GM13977 (cell line): ENCODE measurements at regions not wholly inside any gene's neighbourhood (a gene's known extent, or its start where the extent isn't known, plus 50 kb on each side); places are given as distances from the start of the nearest gene placed in this dataset.

Source experiments
- DNase-seq: peaks from one replicate; pipeline ENCODE4 v3.0.0; 2012; ENCODE audit warnings: low spot score
- in situ Hi-C: fragments of 300-500 bp; cut with MboI; formaldehyde crosslinking; loops from one replicate; pipeline ENCODE4 v1.12.0; 2022; ENCODE audit warnings: low sequenced_read_pairs, low pct_unique_long_range_greater_than_20kb, mixed read lengths, inconsistent platforms; ENCODE audit not compliant: unreplicated experiment
- TF ChIP-seq, protein P1 (sequence below): IDR thresholded peaks from 2 replicates; pipeline ENCODE4 v1.5.1; 2012; ENCODE audit warnings: mild to moderate bottlenecking, control low read depth; ENCODE audit not compliant: insufficient read depth; ENCODE audit errors: extremely low read depth, missing control alignments

DNA sequence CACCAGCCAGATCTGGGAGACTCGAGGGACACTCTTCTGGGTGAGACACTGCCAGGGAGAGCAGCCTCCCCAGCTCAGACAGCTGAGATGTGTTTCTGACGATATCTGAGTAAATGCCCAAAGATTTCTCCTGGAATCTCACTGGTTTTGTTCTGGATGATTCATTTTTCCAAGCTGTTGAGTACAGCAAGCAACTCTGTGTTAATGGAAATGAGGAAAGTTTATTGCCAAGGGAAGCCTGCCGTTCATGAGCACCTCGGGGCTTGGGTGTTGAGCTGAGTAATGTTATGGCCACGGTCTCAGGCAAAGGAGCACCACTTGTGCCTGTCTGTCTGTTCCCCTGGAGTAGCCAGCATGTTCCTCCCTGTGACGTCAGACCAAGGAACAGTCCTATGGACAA lies 1132.4 kb downstream of the BRD1 start:
- TF ChIP-seq, protein P1, sequence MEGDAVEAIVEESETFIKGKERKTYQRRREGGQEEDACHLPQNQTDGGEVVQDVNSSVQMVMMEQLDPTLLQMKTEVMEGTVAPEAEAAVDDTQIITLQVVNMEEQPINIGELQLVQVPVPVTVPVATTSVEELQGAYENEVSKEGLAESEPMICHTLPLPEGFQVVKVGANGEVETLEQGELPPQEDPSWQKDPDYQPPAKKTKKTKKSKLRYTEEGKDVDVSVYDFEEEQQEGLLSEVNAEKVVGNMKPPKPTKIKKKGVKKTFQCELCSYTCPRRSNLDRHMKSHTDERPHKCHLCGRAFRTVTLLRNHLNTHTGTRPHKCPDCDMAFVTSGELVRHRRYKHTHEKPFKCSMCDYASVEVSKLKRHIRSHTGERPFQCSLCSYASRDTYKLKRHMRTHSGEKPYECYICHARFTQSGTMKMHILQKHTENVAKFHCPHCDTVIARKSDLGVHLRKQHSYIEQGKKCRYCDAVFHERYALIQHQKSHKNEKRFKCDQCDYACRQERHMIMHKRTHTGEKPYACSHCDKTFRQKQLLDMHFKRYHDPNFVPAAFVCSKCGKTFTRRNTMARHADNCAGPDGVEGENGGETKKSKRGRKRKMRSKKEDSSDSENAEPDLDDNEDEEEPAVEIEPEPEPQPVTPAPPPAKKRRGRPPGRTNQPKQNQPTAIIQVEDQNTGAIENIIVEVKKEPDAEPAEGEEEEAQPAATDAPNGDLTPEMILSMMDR: no peak
- no peak for DNase-seq
- in situ Hi-C loops: no loop called here

DNA sequence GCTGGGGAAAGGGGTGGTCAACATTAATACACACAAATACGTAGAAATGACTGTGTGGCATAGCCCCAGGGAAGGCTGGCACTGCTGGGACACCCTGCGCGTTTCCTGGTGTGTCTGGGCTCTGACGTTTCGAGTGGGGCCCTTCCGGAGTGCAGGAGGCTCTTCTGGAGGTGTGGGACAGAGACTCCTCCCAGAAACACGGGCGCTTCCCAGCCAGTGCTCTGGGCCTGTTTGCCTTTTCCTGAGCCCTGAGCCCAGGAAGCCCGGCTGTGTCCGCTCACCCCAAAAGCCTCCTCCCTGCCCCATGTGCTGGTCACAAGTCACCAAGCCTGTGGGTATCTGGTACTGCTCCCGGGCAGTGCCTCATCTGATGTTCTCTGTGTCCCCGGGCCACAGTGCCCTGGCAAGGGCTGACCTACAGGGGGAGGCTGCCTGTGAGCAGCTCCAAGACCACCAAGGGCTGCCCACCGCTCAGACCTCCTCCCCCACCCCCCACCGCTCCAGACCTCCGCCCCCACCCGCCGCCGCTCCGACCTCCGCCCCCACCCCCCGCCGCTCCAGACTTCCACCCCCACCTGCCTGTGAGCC lies 1133.3 kb downstream of the BRD1 start:
- TF ChIP-seq, protein P1: no peak
- in situ Hi-C loops: no loop called here
- no peak for DNase-seq

DNA sequence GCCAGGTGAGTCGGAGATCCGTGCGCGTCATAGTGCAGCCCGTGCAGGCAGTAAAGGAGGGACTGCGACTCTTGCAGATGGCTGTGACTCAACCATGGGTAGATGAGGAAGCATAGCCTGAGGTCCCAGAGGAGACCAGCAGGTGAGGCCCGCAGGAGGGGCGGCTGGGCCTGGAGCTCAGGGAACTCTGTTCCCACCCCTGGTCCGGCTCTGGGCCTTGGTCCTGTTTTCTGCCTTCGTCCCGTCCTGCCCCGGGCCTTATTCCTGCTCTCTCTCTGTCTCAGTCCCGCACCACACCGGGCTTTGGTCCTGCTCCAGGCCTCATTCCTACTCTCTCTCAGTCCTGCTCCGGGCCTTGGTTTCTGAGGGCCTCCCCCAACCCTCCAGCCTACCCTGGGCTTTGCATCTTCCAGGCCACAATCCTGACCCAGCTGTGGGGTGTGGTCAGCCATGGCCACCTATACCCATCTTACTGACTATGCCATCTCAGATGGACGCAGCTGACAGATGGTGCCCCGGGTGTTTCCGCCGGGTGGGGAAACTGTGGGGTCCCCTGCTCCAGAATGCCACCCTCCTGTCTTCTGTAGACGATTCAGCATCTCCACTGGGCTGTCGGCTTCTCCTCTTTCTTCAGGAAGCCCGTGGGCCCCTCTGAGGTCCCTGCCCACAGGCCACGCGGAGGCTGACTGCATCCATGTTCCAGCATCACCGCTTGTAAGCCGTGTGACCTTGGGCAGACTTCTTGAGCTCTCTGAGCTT lies 1134.1 kb downstream of the BRD1 start:
- TF ChIP-seq, protein P1: no peak
- no peak for DNase-seq
- in situ Hi-C loops: no loop called here

DNA sequence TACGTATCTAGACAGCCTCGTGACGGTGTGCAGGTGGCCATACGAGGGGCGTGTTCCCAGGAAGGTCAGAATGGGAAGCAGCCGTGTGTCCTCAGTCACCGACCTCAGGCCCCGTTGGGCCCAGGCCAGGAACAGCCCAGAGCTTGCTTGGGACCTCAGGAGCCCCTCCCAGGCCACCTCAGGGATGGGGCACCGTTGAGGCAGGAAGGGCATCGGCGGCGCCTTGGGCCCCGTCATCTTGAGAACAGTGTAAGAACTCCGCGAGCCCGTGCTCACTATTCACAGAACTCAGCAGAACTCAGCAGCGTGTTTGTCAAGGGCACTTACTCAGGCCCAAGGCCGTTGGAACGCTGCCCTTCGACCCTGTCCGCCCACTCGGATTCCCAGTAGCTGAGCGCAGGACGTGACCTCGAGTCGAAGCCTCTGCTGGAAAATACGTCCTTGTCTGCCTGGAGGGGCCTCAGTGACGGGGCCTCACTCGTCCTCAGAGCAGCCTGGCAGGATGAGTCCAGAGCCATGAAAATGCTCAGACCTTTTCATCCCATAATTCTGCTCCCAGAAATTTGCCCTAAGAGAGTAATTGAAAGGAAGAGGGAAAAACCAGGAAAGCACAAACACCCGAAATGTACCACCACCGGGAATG lies 1134.8 kb downstream of the BRD1 start:
- TF ChIP-seq, protein P1: no peak
- in situ Hi-C loops: no loop called here
- DNase-seq: no peak

DNA sequence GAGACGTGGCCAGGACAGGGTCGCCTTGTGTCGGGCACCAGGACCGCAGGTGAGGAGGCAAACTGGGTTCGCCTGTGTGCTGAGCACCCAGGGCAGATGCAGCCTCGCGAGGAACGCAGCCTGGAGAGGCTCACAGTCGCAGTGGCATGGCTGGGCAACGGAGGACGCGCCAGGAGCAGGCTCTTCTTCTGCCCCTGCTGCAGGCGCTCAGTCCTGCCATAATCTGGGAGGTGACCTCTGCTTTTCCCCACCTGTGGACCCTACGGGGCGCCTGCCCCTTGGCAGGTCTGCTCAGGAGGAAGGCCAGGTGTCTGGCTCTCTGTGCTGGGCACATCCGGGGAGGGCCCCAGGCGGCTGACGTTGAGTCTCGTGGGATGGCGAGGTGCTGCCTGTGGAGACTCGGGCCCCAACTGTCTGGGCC lies 1136.2 kb downstream of the BRD1 start:
- DNase-seq: no peak
- in situ Hi-C loops: no loop called here
- TF ChIP-seq, protein P1: no peak

DNA sequence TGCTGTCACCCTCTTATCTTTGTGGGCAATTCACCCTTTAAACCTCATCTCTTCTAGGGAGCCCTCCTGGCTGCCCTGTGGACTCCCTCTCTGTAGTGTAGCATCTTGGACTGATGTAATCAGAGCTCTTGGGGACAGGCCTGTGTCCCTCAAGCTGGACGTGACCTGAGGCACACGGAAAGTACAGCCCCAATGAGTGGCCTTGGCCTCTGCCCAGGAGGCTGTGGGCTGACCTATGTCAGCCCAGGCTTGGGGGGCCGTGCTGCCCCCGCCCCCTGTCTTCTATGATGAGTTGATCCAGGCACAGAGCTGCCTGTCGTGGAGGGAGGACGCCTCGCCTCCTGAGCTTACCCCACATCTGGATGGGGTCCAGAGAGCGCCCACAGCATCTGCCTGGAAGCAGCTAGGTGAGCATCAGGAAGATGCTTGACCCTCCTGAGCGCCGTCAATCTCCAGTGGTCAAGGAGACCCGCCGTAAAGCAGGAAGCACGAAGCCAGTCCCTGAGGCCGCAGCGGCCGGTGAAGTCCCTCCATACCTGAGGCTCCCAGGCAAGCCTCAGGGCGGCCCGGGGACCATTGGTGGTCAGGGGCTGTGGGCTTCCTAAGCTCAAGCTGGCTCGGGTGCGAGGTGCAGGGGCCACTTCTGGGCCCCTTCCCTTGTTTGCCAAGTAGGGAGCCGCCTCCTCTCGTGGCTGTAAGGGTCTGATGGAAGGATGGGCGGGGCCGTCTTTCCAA lies 1136.9 kb downstream of the BRD1 start:
- in situ Hi-C loops: no loop called here
- TF ChIP-seq, protein P1: no peak
- no peak for DNase-seq
